Chondrocyte (in vitro differentiated cells): ENCODE measurements at regions not wholly inside any gene's neighbourhood (a gene's known extent, or its start where the extent isn't known, plus 50 kb on each side); places are given as distances from the start of the nearest gene placed in this dataset.

Experiments
- DNase-seq: peaks from one replicate; pipeline ENCODE4 v3.0.0; 2021; ENCODE audit warnings: mixed read lengths, low spot score
- H3K27ac Mint-ChIP-seq: one replicate; pipeline ENCODE4 v1.8.0; 2021; ENCODE audit warnings: mild to moderate bottlenecking, moderate library complexity, mixed read lengths; ENCODE audit not compliant: unreplicated experiment
- H3K27me3 Mint-ChIP-seq: 2 replicates; pipeline ENCODE4 v1.8.0; 2021; ENCODE audit warnings: low read depth, mixed read lengths
- H3K36me3 Mint-ChIP-seq: 2 replicates; pipeline ENCODE4 v1.8.0; 2021; ENCODE audit warnings: low read depth, mixed read lengths
- H3K4me1 Mint-ChIP-seq: 2 replicates; pipeline ENCODE4 v1.8.0; 2021; ENCODE audit warnings: low read depth, mild to moderate bottlenecking, mixed read lengths
- H3K4me3 Mint-ChIP-seq: one replicate; pipeline ENCODE4 v1.8.0; 2021; ENCODE audit warnings: mild to moderate bottlenecking, moderate library complexity, mixed read lengths; ENCODE audit not compliant: unreplicated experiment
- H3K9me3 Mint-ChIP-seq: 2 replicates; pipeline ENCODE4 v1.8.0; 2021; ENCODE audit warnings: low read depth, mixed read lengths
- TF ChIP-seq, protein P1 (sequence below): fragments of 200-600 bp; sonication (generic); IDR thresholded peaks from 2 replicates; pipeline ENCODE4 v1.5.0; 2021; ENCODE audit warnings: antibody characterized with exemption, mild to moderate bottlenecking, moderate library complexity

- no peaks in the 10 kb centered on the region for H3K36me3 Mint-ChIP-seq
- TF ChIP-seq, protein P1, sequence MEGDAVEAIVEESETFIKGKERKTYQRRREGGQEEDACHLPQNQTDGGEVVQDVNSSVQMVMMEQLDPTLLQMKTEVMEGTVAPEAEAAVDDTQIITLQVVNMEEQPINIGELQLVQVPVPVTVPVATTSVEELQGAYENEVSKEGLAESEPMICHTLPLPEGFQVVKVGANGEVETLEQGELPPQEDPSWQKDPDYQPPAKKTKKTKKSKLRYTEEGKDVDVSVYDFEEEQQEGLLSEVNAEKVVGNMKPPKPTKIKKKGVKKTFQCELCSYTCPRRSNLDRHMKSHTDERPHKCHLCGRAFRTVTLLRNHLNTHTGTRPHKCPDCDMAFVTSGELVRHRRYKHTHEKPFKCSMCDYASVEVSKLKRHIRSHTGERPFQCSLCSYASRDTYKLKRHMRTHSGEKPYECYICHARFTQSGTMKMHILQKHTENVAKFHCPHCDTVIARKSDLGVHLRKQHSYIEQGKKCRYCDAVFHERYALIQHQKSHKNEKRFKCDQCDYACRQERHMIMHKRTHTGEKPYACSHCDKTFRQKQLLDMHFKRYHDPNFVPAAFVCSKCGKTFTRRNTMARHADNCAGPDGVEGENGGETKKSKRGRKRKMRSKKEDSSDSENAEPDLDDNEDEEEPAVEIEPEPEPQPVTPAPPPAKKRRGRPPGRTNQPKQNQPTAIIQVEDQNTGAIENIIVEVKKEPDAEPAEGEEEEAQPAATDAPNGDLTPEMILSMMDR, result no peak
- no peaks in the 10 kb centered on the region for H3K27me3 Mint-ChIP-seq
- peaks cover 8% of the 10 kb centered on the region for H3K9me3 Mint-ChIP-seq
- H3K27ac Mint-ChIP-seq, result no peak overlapping the region
- no peaks in the 10 kb centered on the region for H3K4me1 Mint-ChIP-seq
- DNase-seq, result no peak
- H3K4me3 Mint-ChIP-seq, result no peak overlapping the region
These were observed 860.1 kb downstream of the TBC1D22A start for GRCh38 chr22:47622541-47622940.

GRCh38 chr22:47621253-47621652 lies 858.8 kb downstream of the TBC1D22A start:
- H3K4me1 Mint-ChIP-seq, result no peaks in the 10 kb centered on the region
- TF ChIP-seq, protein P1, result no peak
- peaks cover 10% of the 10 kb centered on the region for H3K9me3 Mint-ChIP-seq
- H3K27ac Mint-ChIP-seq, result no peak overlapping the region
- no peaks in the 10 kb centered on the region for H3K36me3 Mint-ChIP-seq
- no peaks in the 10 kb centered on the region for H3K27me3 Mint-ChIP-seq
- H3K4me3 Mint-ChIP-seq, result no peak overlapping the region
- no peak for DNase-seq

GRCh38 chr22:47620391-47620790 lies 857.9 kb downstream of the TBC1D22A start:
- Mint-ChIP-seq H3K27me3 (no peaks in the 10 kb centered on the region), H3K27ac (no peak overlapping the region), H3K9me3 (peaks cover 9% of the 10 kb centered on the region), H3K4me1 (no peaks in the 10 kb centered on the region), H3K36me3 (no peaks in the 10 kb centered on the region), H3K4me3 (no peak overlapping the region)
- no peak for DNase-seq
- TF ChIP-seq, protein P1, result no peak

- DNase-seq, result peak; percentile 90
- TF ChIP-seq, protein P1, result no peak
- Mint-ChIP-seq H3K36me3 (no peaks in the 10 kb centered on the region), H3K9me3 (peaks cover 8% of the 10 kb centered on the region), H3K27me3 (no peaks in the 10 kb centered on the region), H3K4me1 (no peaks in the 10 kb centered on the region), H3K27ac (no peak overlapping the region), H3K4me3 (no peak overlapping the region)
These were observed 857.2 kb downstream of the TBC1D22A start for GRCh38 chr22:47619631-47620030.

GRCh38 chr22:47618180-47619010 lies 855.9 kb downstream of the TBC1D22A start:
- peaks cover 8% of the 10 kb centered on the region for H3K9me3 Mint-ChIP-seq
- TF ChIP-seq, protein P1, result no peak
- H3K4me3 Mint-ChIP-seq, result no peak overlapping the region
- peak; percentile 78 for DNase-seq
- H3K4me1 Mint-ChIP-seq, result no peaks in the 10 kb centered on the region
- H3K36me3 Mint-ChIP-seq, result no peaks in the 10 kb centered on the region
- H3K27me3 Mint-ChIP-seq, result no peaks in the 10 kb centered on the region
- H3K27ac Mint-ChIP-seq, result no peak overlapping the region
